ENCODE measurements at regions not wholly inside any gene's neighbourhood (a gene's known extent, or its start where the extent isn't known, plus 50 kb on each side); places are given as distances from the start of the nearest gene placed in this dataset.

- Histone ChIP-seq H3K9me3 (ENCODE audit: control insufficient read depth in 4 of 4, insufficient read depth in 3 of 4, low read length in 3 of 4) (no peaks in the 10 kb centered on the region), H3K27ac (ENCODE audit: low read depth in 1 of 2, low read length in 1 of 2) (no peak overlapping the region), H3K36me3 (ENCODE audit: control insufficient read depth in 4 of 4, insufficient read depth in 4 of 4, low read length in 4 of 4) (no peaks in the 10 kb centered on the region), H3K27me3 (ENCODE audit: control insufficient read depth in 3 of 3, insufficient read depth in 3 of 3, low read length in 2 of 3) (no peaks in the 10 kb centered on the region), H3K4me1 (ENCODE audit: control insufficient read depth in 5 of 5, insufficient read depth in 5 of 5, low read length in 5 of 5) (no peaks in the 10 kb centered on the region), H3K9ac (ENCODE audit: insufficient read depth in 1 of 2, low read length in 2 of 2) (no peak overlapping the region), H3K4me3 (no peak overlapping the region)
- WGBS, 2 donors: 66 to 83% methylated on average over 14 of the region's 14 CpGs
- no peak for DNase-seq
- no peak for ATAC-seq (ENCODE audit: insufficient read depth, low FRiP score)
- TF ChIP-seq CTCF (IDR thresholded peaks at IDR 0.05; ENCODE audit: control extremely low read depth, extremely low read depth): no peak
These were observed 189.3 kb upstream of the GPR12 start for GRCh38 chr13:26949701-26950502.

DNA sequence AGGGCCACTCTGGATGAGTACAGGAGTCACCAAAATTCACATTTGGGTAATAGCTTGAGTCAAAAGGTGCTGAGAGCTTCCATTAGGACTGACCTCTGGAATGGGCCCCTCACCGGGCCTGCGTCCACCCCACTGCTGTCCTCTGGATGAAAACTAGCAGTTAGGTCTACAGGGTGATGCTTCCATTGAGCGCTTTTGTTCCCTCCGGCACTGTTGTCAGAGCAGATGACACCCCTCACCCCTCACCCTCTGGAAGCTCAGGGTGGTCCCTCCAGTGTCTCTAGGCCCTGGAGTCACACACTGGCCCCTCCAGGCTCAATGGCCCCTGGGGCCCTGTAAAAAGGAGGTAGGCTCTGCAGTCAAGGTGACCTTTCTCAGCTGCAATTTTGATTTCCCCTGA is 187.8 kb upstream of the GPR12 start:
- 82 to 90% methylated on average over 4 of the region's 4 CpGs for WGBS, 2 donors
- H3K9me3 ChIP-seq (ENCODE audit: control insufficient read depth in 4 of 4, insufficient read depth in 3 of 4, low read length in 3 of 4): no peaks in the 10 kb centered on the region
- H3K9ac ChIP-seq (ENCODE audit: insufficient read depth in 1 of 2, low read length in 2 of 2): no peak overlapping the region
- TF ChIP-seq CTCF (IDR thresholded peaks at IDR 0.05; ENCODE audit: control extremely low read depth, extremely low read depth): no peak
- H3K27me3 ChIP-seq (ENCODE audit: control insufficient read depth in 3 of 3, insufficient read depth in 3 of 3, low read length in 2 of 3): no peaks in the 10 kb centered on the region
- no peaks in the 10 kb centered on the region for H3K36me3 ChIP-seq (ENCODE audit: control insufficient read depth in 4 of 4, insufficient read depth in 4 of 4, low read length in 4 of 4)
- H3K4me3 ChIP-seq: no peak overlapping the region
- no peak overlapping the region for H3K27ac ChIP-seq (ENCODE audit: low read depth in 1 of 2, low read length in 1 of 2)
- DNase-seq (no peak), ATAC-seq (ENCODE audit: insufficient read depth, low FRiP score) (no peak)
- peaks cover 0 to 2% (median 0%) of the 10 kb centered on the region in 5 donors for H3K4me1 ChIP-seq (ENCODE audit: control insufficient read depth in 5 of 5, insufficient read depth in 5 of 5, low read length in 5 of 5)

GRCh38 chr13:26946684-26947343 is 186.2 kb upstream of the GPR12 start:
- H3K27me3 ChIP-seq (ENCODE audit: control insufficient read depth in 3 of 3, insufficient read depth in 3 of 3, low read length in 2 of 3): no peaks in the 10 kb centered on the region
- no peaks in the 10 kb centered on the region for H3K9me3 ChIP-seq (ENCODE audit: control insufficient read depth in 4 of 4, insufficient read depth in 3 of 4, low read length in 3 of 4)
- no peak overlapping the region for H3K9ac ChIP-seq (ENCODE audit: insufficient read depth in 1 of 2, low read length in 2 of 2)
- WGBS, 2 donors: 37 to 41% methylated on average over 5 of the region's 5 CpGs
- H3K4me1 ChIP-seq (ENCODE audit: control insufficient read depth in 5 of 5, insufficient read depth in 5 of 5, low read length in 5 of 5): peaks cover 0 to 3% (median 0%) of the 10 kb centered on the region in 5 donors
- peak; percentile 46 for TF ChIP-seq CTCF (IDR thresholded peaks at IDR 0.05; ENCODE audit: control extremely low read depth, extremely low read depth)
- ATAC-seq (ENCODE audit: insufficient read depth, low FRiP score): peak; percentile 67
- DNase-seq: peak in 2 of 3 donors; percentile 71 to 84
- no peak overlapping the region for H3K4me3 ChIP-seq
- no peaks in the 10 kb centered on the region for H3K36me3 ChIP-seq (ENCODE audit: control insufficient read depth in 4 of 4, insufficient read depth in 4 of 4, low read length in 4 of 4)
- H3K27ac ChIP-seq (ENCODE audit: low read depth in 1 of 2, low read length in 1 of 2): no peak overlapping the region

Data from lung (tissue), 11 donors.